ENCODE measurements at regions not wholly inside any gene's neighbourhood (a gene's known extent, or its start where the extent isn't known, plus 50 kb on each side); places are given as distances from the start of the nearest gene placed in this dataset.

DNA sequence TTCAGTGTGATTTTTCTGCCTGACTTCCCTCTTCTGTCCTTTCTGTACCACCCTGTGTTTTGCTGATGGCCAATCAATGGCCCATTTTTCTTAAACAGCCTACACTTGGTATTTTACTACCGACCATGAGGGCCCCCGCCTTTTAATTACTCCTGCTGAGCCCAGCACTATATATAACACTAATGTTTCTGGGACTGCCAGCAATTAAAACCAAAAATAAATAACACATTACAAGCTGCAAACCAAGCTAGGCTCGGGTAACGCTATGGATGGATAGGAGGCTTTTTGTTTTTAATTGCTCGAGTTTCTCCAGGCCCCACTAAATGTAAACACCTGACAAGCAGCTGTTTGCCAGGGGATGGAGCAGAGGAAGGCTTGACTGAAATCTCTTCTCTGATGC is 915.4 kb upstream of the AUTS2 start:
- H2AFZ ChIP-seq (ENCODE audit: low read depth) = no peak overlapping the region
- H3K36me3 ChIP-seq (ENCODE audit: insufficient read depth) = no peaks in the 10 kb centered on the region
- H3K4me1 ChIP-seq (ENCODE audit: low read depth, poor library complexity, severe bottlenecking) = no peaks in the 10 kb centered on the region
- no peaks in the 10 kb centered on the region for H4K20me1 ChIP-seq (ENCODE audit: insufficient read depth)
- TF ChIP-seq CTCF (conservative IDR thresholded peaks at IDR 0.05; ENCODE audit: low read depth, low read length) = no peak
- H3K4me2 ChIP-seq = no peak overlapping the region
- H3K4me3 ChIP-seq (IDR thresholded peaks at IDR 0.05; ENCODE audit: insufficient read depth, low read depth, low read length) = no peak overlapping the region
- no peak overlapping the region for H3K27ac ChIP-seq
- H3K9ac ChIP-seq = no peak overlapping the region
- H3K27me3 ChIP-seq (ENCODE audit: insufficient read depth, low read depth) = no peaks in the 10 kb centered on the region
- H3K79me2 ChIP-seq (ENCODE audit: insufficient read depth, low read depth) = no peaks in the 10 kb centered on the region

DNA sequence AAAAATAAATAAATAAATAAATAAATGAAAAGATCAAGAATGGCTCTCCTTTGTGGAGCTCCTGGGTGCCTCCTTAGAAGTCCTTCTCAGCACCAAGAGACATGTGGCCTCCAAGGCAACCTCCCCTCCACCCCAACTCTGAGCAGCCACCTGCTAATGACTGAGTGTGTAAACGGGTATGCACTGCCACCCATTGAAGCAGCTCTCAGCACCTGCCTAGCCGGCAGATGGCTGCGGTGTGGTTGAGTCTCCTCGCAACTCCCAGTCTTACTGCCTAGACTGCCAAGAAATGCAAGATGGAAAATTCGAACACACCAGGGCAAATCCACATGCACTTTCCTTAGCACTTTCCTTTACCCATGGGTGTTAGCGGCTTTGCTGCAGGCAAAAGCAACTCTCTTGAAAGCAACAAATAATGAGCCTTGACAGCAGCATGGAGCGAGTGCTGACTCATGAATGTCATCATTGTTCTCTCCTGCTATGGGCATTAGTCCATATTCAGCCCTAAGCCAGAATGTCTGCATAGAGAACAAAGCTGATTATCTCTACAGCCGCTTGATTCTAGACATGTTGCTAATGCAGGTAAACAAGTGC is 913.9 kb upstream of the AUTS2 start:
- no peaks in the 10 kb centered on the region for H3K36me3 ChIP-seq (ENCODE audit: insufficient read depth)
- H4K20me1 ChIP-seq (ENCODE audit: insufficient read depth) = no peaks in the 10 kb centered on the region
- TF ChIP-seq CTCF (conservative IDR thresholded peaks at IDR 0.05; ENCODE audit: low read depth, low read length) = no peak
- H2AFZ ChIP-seq (ENCODE audit: low read depth) = no peak overlapping the region
- no peak overlapping the region for H3K9ac ChIP-seq
- H3K79me2 ChIP-seq (ENCODE audit: insufficient read depth, low read depth) = no peaks in the 10 kb centered on the region
- no peaks in the 10 kb centered on the region for H3K4me1 ChIP-seq (ENCODE audit: low read depth, poor library complexity, severe bottlenecking)
- no peak overlapping the region for H3K4me2 ChIP-seq
- H3K4me3 ChIP-seq (IDR thresholded peaks at IDR 0.05; ENCODE audit: insufficient read depth, low read depth, low read length) = no peak overlapping the region
- H3K27me3 ChIP-seq (ENCODE audit: insufficient read depth, low read depth) = no peaks in the 10 kb centered on the region
- no peak overlapping the region for H3K27ac ChIP-seq

GRCh38 chr7:68684996-68685395 is 913.3 kb upstream of the AUTS2 start:
- Histone ChIP-seq H3K4me1 (ENCODE audit: low read depth, poor library complexity, severe bottlenecking) (no peaks in the 10 kb centered on the region), H3K79me2 (ENCODE audit: insufficient read depth, low read depth) (no peaks in the 10 kb centered on the region), H3K27me3 (ENCODE audit: insufficient read depth, low read depth) (no peaks in the 10 kb centered on the region), H2AFZ (ENCODE audit: low read depth) (no peak overlapping the region), H4K20me1 (ENCODE audit: insufficient read depth) (no peaks in the 10 kb centered on the region), H3K27ac (no peak overlapping the region), H3K9ac (no peak overlapping the region), H3K4me3 (IDR thresholded peaks at IDR 0.05; ENCODE audit: insufficient read depth, low read depth, low read length) (no peak overlapping the region), H3K36me3 (ENCODE audit: insufficient read depth) (no peaks in the 10 kb centered on the region), H3K4me2 (no peak overlapping the region)
- TF ChIP-seq CTCF (conservative IDR thresholded peaks at IDR 0.05; ENCODE audit: low read depth, low read length) = no peak

DNA sequence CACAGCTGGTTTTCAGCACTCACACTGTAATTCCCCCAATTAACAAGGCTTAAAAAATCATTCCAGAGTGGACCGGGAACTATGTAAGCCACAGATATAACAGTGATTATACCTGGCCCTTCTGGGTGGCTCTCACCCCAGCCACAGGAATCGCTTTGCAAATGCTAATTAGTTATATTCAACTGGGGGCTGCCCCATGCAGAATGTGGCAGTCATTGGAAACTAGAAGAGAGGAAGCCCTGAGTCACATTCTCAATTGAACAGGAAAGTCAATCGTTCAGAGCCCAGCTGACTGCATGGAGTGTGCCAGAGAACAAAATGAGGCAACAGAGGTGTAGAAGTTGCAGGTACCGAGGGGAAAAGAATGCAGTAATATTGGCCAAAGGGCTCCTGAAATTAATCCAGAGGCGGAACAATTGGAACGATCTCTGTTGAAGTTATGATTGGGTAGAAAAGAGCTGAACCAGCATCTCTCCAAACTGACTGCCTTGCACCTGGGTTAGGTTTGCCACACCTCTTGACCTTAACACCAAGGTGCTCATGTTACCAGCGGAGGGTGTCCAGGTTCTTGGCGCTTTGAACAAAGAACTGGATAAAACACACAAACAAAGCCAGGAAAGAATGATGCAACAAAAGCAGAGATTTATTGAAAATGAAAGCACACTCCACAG is 909.7 kb upstream of the AUTS2 start:
- Histone ChIP-seq H3K36me3 (ENCODE audit: insufficient read depth) (no peaks in the 10 kb centered on the region), H3K4me3 (IDR thresholded peaks at IDR 0.05; ENCODE audit: insufficient read depth, low read depth, low read length) (no peak overlapping the region), H3K4me2 (no peak overlapping the region), H3K79me2 (ENCODE audit: insufficient read depth, low read depth) (no peaks in the 10 kb centered on the region), H2AFZ (ENCODE audit: low read depth) (no peak overlapping the region), H3K9ac (no peak overlapping the region), H4K20me1 (ENCODE audit: insufficient read depth) (no peaks in the 10 kb centered on the region), H3K4me1 (ENCODE audit: low read depth, poor library complexity, severe bottlenecking) (no peaks in the 10 kb centered on the region), H3K27ac (no peak overlapping the region), H3K27me3 (ENCODE audit: insufficient read depth, low read depth) (no peaks in the 10 kb centered on the region)
- TF ChIP-seq CTCF (conservative IDR thresholded peaks at IDR 0.05; ENCODE audit: low read depth, low read length) = no peak
